ENCODE measurements at regions not wholly inside any gene's neighbourhood (a gene's known extent, or its start where the extent isn't known, plus 50 kb on each side); places are given as distances from the start of the nearest gene placed in this dataset.

GRCh38 chr10:9009505-9009904 lies 955.0 kb downstream of the GATA3 start:
- Histone ChIP-seq H3K9ac (ENCODE audit: low read length) (no peak overlapping the region), H3K4me1 (ENCODE audit: insufficient read depth, low read length, severe bottlenecking) (no peaks in the 10 kb centered on the region), H3K36me3 (ENCODE audit: insufficient read depth, low read length) (no peaks in the 10 kb centered on the region), H3K9me2 (ENCODE audit: low read depth, low read length) (no peaks in the 10 kb centered on the region), H3K9me3 (ENCODE audit: low read length) (no peaks in the 10 kb centered on the region), H3K27ac (ENCODE audit: low read depth, low read length, poor library complexity, severe bottlenecking) (no peak overlapping the region), H3K4me3 (ENCODE audit: low read depth, low read length, poor library complexity, severe bottlenecking) (no peak overlapping the region), H4K20me1 (ENCODE audit: insufficient read depth, low read length) (no peaks in the 10 kb centered on the region), H3K27me3 (ENCODE audit: insufficient read depth, low read length) (no peaks in the 10 kb centered on the region), H3K4me2 (ENCODE audit: low read length) (no peak overlapping the region), H3F3A (ENCODE audit: insufficient read depth, low read length) (no peaks in the 10 kb centered on the region), H3K79me2 (ENCODE audit: insufficient read depth, low read length) (no peaks in the 10 kb centered on the region), H2AFZ (ENCODE audit: low read length) (no peak overlapping the region)
- no peak for TF ChIP-seq CTCF (IDR thresholded peaks at IDR 0.05; ENCODE audit: low read length)
- no peak for TF ChIP-seq EZH2 (IDR thresholded peaks at IDR 0.05; ENCODE audit: borderline replicate concordance, low read length)

GRCh38 chr10:9010093-9010492 lies 955.6 kb downstream of the GATA3 start:
- no peaks in the 10 kb centered on the region for H4K20me1 ChIP-seq (ENCODE audit: insufficient read depth, low read length)
- no peaks in the 10 kb centered on the region for H3F3A ChIP-seq (ENCODE audit: insufficient read depth, low read length)
- no peak overlapping the region for H3K27ac ChIP-seq (ENCODE audit: low read depth, low read length, poor library complexity, severe bottlenecking)
- no peak overlapping the region for H2AFZ ChIP-seq (ENCODE audit: low read length)
- no peaks in the 10 kb centered on the region for H3K9me3 ChIP-seq (ENCODE audit: low read length)
- no peak overlapping the region for H3K4me2 ChIP-seq (ENCODE audit: low read length)
- TF ChIP-seq CTCF (IDR thresholded peaks at IDR 0.05; ENCODE audit: low read length) (no peak), EZH2 (IDR thresholded peaks at IDR 0.05; ENCODE audit: borderline replicate concordance, low read length) (no peak)
- no peaks in the 10 kb centered on the region for H3K9me2 ChIP-seq (ENCODE audit: low read depth, low read length)
- no peaks in the 10 kb centered on the region for H3K36me3 ChIP-seq (ENCODE audit: insufficient read depth, low read length)
- no peak overlapping the region for H3K4me3 ChIP-seq (ENCODE audit: low read depth, low read length, poor library complexity, severe bottlenecking)
- no peaks in the 10 kb centered on the region for H3K79me2 ChIP-seq (ENCODE audit: insufficient read depth, low read length)
- no peaks in the 10 kb centered on the region for H3K4me1 ChIP-seq (ENCODE audit: insufficient read depth, low read length, severe bottlenecking)
- no peak overlapping the region for H3K9ac ChIP-seq (ENCODE audit: low read length)
- no peaks in the 10 kb centered on the region for H3K27me3 ChIP-seq (ENCODE audit: insufficient read depth, low read length)

GRCh38 chr10:9010931-9011670 lies 956.6 kb downstream of the GATA3 start:
- Histone ChIP-seq H2AFZ (ENCODE audit: low read length) (no peak overlapping the region), H3K9ac (ENCODE audit: low read length) (no peak overlapping the region), H3K36me3 (ENCODE audit: insufficient read depth, low read length) (no peaks in the 10 kb centered on the region), H3K9me3 (ENCODE audit: low read length) (no peaks in the 10 kb centered on the region), H4K20me1 (ENCODE audit: insufficient read depth, low read length) (no peaks in the 10 kb centered on the region), H3K79me2 (ENCODE audit: insufficient read depth, low read length) (no peaks in the 10 kb centered on the region), H3K27ac (ENCODE audit: low read depth, low read length, poor library complexity, severe bottlenecking) (no peak overlapping the region), H3K27me3 (ENCODE audit: insufficient read depth, low read length) (no peaks in the 10 kb centered on the region), H3F3A (ENCODE audit: insufficient read depth, low read length) (no peaks in the 10 kb centered on the region), H3K4me2 (ENCODE audit: low read length) (no peak overlapping the region), H3K4me1 (ENCODE audit: insufficient read depth, low read length, severe bottlenecking) (no peaks in the 10 kb centered on the region), H3K9me2 (ENCODE audit: low read depth, low read length) (no peaks in the 10 kb centered on the region), H3K4me3 (ENCODE audit: low read depth, low read length, poor library complexity, severe bottlenecking) (no peak overlapping the region)
- TF ChIP-seq CTCF (IDR thresholded peaks at IDR 0.05; ENCODE audit: low read length): no peak
- TF ChIP-seq EZH2 (IDR thresholded peaks at IDR 0.05; ENCODE audit: borderline replicate concordance, low read length): no peak
